H1 (cell line): ENCODE measurements at regions not wholly inside any gene's neighbourhood (a gene's known extent, or its start where the extent isn't known, plus 50 kb on each side); places are given as distances from the start of the nearest gene placed in this dataset.
A peak's percentile ranks its signal among the peaks of the same experiment; 100 is the strongest.

Source experiments
- CTCF ChIA-PET: fragments of 300-600 bp; sonication (Branson Sonifier 250); formaldehyde crosslinking; loops from one replicate; lab custom pipeline; 2021; ENCODE audit not compliant: partially characterized antibody; lab: Charles Lee
- POLR2A ChIA-PET: fragments of 300-600 bp; sonication (Branson Sonifier 250); formaldehyde crosslinking; loops from one replicate; lab custom pipeline; 2021; ENCODE audit warnings: inconsistent platforms; ENCODE audit not compliant: partially characterized antibody; lab: Charles Lee
- DNase-seq, 2 experiments: peaks; one replicate each; pipeline versions ENCODE4 v3.0.0 to v3.0.0-alpha.2; 2010 to 2022; ENCODE audit warnings: low spot score in 2 of 2, low read depth in 1 of 2, mixed read lengths in 1 of 2
- FAIRE-seq: peaks from 2 replicates; lab custom pipeline; 2011; peaks lifted over from hg19 to GRCh38; lab: Jason Lieb, UNC
- H2AFZ ChIP-seq: 2 replicates; pipeline ENCODE4 v1.8.1; 2012; ENCODE audit warnings: low read length, inconsistent platforms
- H2AK5ac ChIP-seq: 2 replicates; pipeline ENCODE4 v1.6.1; 2013; ENCODE audit warnings: low read depth, low read length
- H2BK120ac ChIP-seq: replicated peaks from 2 replicates; pipeline ENCODE3; 2013; ENCODE audit warnings: low read depth, low read length, inconsistent platforms
- H2BK12ac ChIP-seq: 2 replicates; pipeline ENCODE4 v1.6.1; 2013; ENCODE audit warnings: low read depth, low read length
- H2BK15ac ChIP-seq: 2 replicates; pipeline ENCODE4 v1.6.1; 2013; ENCODE audit warnings: low read length
- H2BK20ac ChIP-seq: 2 replicates; pipeline ENCODE4 v1.6.1; 2013; ENCODE audit warnings: low read length
- H2BK5ac ChIP-seq: 2 replicates; pipeline ENCODE4 v1.6.1; 2013; ENCODE audit warnings: low read depth, low read length
- H3K14ac ChIP-seq: 2 replicates; pipeline ENCODE4 v1.6.1; 2013; ENCODE audit warnings: inconsistent platforms; ENCODE audit not compliant: insufficient read length
- H3K18ac ChIP-seq: 2 replicates; pipeline ENCODE4 v1.6.1; 2013; ENCODE audit warnings: low read length; ENCODE audit errors: extremely low read depth
- H3K23ac ChIP-seq: 2 replicates; pipeline ENCODE4 v1.6.1; 2013; ENCODE audit warnings: inconsistent platforms; ENCODE audit not compliant: insufficient read length
- H3K23me2 ChIP-seq: 2 replicates; pipeline ENCODE4 v1.6.1; 2013; ENCODE audit warnings: low read depth, low read length
- H3K27ac ChIP-seq: 2 replicates; pipeline ENCODE4 v1.6.1; 2011; ENCODE audit warnings: low read depth, low read length, inconsistent platforms
- H3K27me3 ChIP-seq, 4 experiments: replicated peaks in 1 of 4; 1 replicate in 1 of 4; 2 replicates in 3 of 4; pipeline versions ENCODE4 v1.6.1 to v1.8.1; 2011 to 2013; ENCODE audit warnings: low read length in 3 of 4, mild to moderate bottlenecking in 3 of 4, inconsistent platforms in 2 of 4, mixed read lengths in 2 of 4, moderate library complexity in 1 of 4; ENCODE audit not compliant: control insufficient read depth in 3 of 4, insufficient read depth in 3 of 4; ENCODE audit errors: extremely low read depth in 1 of 4
- H3K36me3 ChIP-seq, 4 experiments: 2 replicates each; pipeline versions ENCODE4 v1.6.1 to v1.8.1; 2011 to 2013; ENCODE audit warnings: mild to moderate bottlenecking in 4 of 4, low read length in 3 of 4, moderate library complexity in 2 of 4, control low read depth in 1 of 4, inconsistent platforms in 1 of 4; ENCODE audit not compliant: insufficient read depth in 4 of 4, control insufficient read depth in 2 of 4
- H3K4ac ChIP-seq: replicated peaks from 2 replicates; pipeline ENCODE3; 2013; ENCODE audit warnings: low read length, low read depth, mixed read lengths, inconsistent platforms; ENCODE audit not compliant: insufficient read length
- H3K4me1 ChIP-seq, 4 experiments: replicated peaks in 1 of 4; 1 replicate in 1 of 4; 2 replicates in 3 of 4; pipeline versions ENCODE4 v1.6.1 to v1.8.1; 2011 to 2013; ENCODE audit warnings: low read length in 3 of 4, inconsistent platforms in 2 of 4, mixed read lengths in 1 of 4; ENCODE audit not compliant: insufficient read depth in 4 of 4, control insufficient read depth in 3 of 4
- H3K4me2 ChIP-seq, 2 experiments: 2 replicates each; pipeline versions ENCODE4 v1.6.1 to v1.8.1; 2011 to 2013; ENCODE audit warnings: low read depth in 2 of 2, low read length in 2 of 2, control low read depth in 1 of 2, inconsistent platforms in 1 of 2, mild to moderate bottlenecking in 1 of 2; ENCODE audit not compliant: insufficient read depth in 1 of 2
- H3K4me3 ChIP-seq, 4 experiments: fragments of 200-600, 300-600 bp in 1 of 4; sonication (generic), shearing (Covaris generic), sonication (Bioruptor Twin) in 1 of 4; 2 replicates each; pipeline versions ENCODE4 v1.5.1 to v1.8.1; 2011 to 2016; ENCODE audit warnings: low read length in 4 of 4, low read depth in 3 of 4, control low read depth in 2 of 4, inconsistent platforms in 2 of 4, mild to moderate bottlenecking in 2 of 4, mixed read lengths in 1 of 4, moderate library complexity in 1 of 4; ENCODE audit not compliant: insufficient read depth in 2 of 4; ENCODE audit errors: extremely low read depth in 1 of 4
- H3K56ac ChIP-seq: replicated peaks from 2 replicates; pipeline ENCODE3; 2013; ENCODE audit warnings: low read depth, mild to moderate bottlenecking, mixed read lengths, low read length, inconsistent platforms; ENCODE audit not compliant: insufficient read length
- H3K79me1 ChIP-seq: 2 replicates; pipeline ENCODE4 v1.6.1; 2013; ENCODE audit warnings: low read depth, low read length, control low read depth
- H3K79me2 ChIP-seq, 2 experiments: 2 replicates each; pipeline versions ENCODE4 v1.6.1 to v1.8.1; 2012 to 2013; ENCODE audit warnings: low read length in 2 of 2, mild to moderate bottlenecking in 2 of 2, inconsistent platforms in 1 of 2; ENCODE audit not compliant: insufficient read depth in 2 of 2, control insufficient read depth in 1 of 2
- H3K9ac ChIP-seq, 4 experiments: replicated peaks in 1 of 4; 1 replicate in 1 of 4; 2 replicates in 3 of 4; pipeline versions ENCODE4 v1.6.1 to v1.8.1; 2011 to 2013; ENCODE audit warnings: low read depth in 3 of 4, low read length in 3 of 4, control low read depth in 2 of 4, mild to moderate bottlenecking in 2 of 4, moderate library complexity in 2 of 4, inconsistent platforms in 1 of 4; ENCODE audit errors: extremely low read depth in 1 of 4
- H3K9me3 ChIP-seq, 2 experiments: 2 replicates each; pipeline versions ENCODE4 v1.6.1 to v1.8.1; 2012 to 2013; ENCODE audit warnings: mild to moderate bottlenecking in 2 of 2, moderate library complexity in 2 of 2, control low read depth in 1 of 2, inconsistent platforms in 1 of 2, low read depth in 1 of 2, low read length in 1 of 2, mixed read lengths in 1 of 2; ENCODE audit not compliant: insufficient read depth in 2 of 2
- H4K20me1 ChIP-seq, 2 experiments: replicated peaks in 1 of 2; 2 replicates each; pipeline versions ENCODE3 to v1.8.1; 2011 to 2013; ENCODE audit warnings: inconsistent platforms in 2 of 2, low read length in 2 of 2, mild to moderate bottlenecking in 1 of 2; ENCODE audit not compliant: insufficient read depth in 2 of 2, control insufficient read depth in 1 of 2
- H4K5ac ChIP-seq: 2 replicates; pipeline ENCODE4 v1.6.1; 2013; ENCODE audit warnings: low read length, low read depth, mixed read lengths, inconsistent platforms; ENCODE audit not compliant: insufficient read length
- H4K8ac ChIP-seq: 2 replicates; pipeline ENCODE4 v1.8.0; 2013; ENCODE audit warnings: mild to moderate bottlenecking, moderate library complexity, low read length, inconsistent platforms; ENCODE audit not compliant: insufficient read depth; ENCODE audit errors: extremely low read depth
- H4K91ac ChIP-seq: replicated peaks from 2 replicates; pipeline ENCODE3; 2013; ENCODE audit warnings: low read length, mixed read lengths, inconsistent platforms; ENCODE audit not compliant: insufficient read length
- BCL11A ChIP-seq, 2 experiments: IDR thresholded peaks; one replicate each; pipeline ENCODE4 v1.6.1; 2011; ENCODE audit warnings: low read depth in 2 of 2, low read length in 2 of 2, mild to moderate bottlenecking in 2 of 2
- CHD2 ChIP-seq: IDR thresholded peaks from 2 replicates; pipeline ENCODE4 v1.6.1; 2012; ENCODE audit warnings: low read length, improper control_type of control experiment
- HDAC6 ChIP-seq: IDR thresholded peaks from one replicate; pipeline ENCODE4 v1.7.1; 2012; ENCODE audit warnings: low read depth, mild to moderate bottlenecking, inconsistent platforms, low read length, moderate library complexity
- TAF7 ChIP-seq: optimal IDR thresholded peaks from 2 replicates; pipeline ENCODE3; 2011; ENCODE audit warnings: low read depth, mild to moderate bottlenecking, inconsistent platforms, low read length, moderate library complexity, borderline replicate concordance
- TBP ChIP-seq: IDR thresholded peaks from 2 replicates; pipeline ENCODE4 v1.6.1; 2011; ENCODE audit warnings: low read depth, low read length, improper control_type of control experiment
- TCF12 ChIP-seq: IDR thresholded peaks from 2 replicates; pipeline ENCODE4 v1.6.1; 2011; ENCODE audit warnings: low read depth, mild to moderate bottlenecking, low read length
- ZNF274 ChIP-seq: IDR thresholded peaks from 2 replicates; pipeline ENCODE4 v1.7.0; 2012; ENCODE audit warnings: low read length, borderline replicate concordance; ENCODE audit errors: extremely low read depth
- WGBS, 2 experiments: shearing (Covaris generic) in 1 of 2; methylation state at CpG; one replicate each; pipeline versions ENCODE4 v1.1.6 to v1.1.7; 2013 to 2015; ENCODE audit warnings: low lambda C conversion rate in 2 of 2, mixed read lengths in 2 of 2, inconsistent platforms in 1 of 2, low coverage in 1 of 2, missing lambda C conversion rate in 1 of 2; ENCODE audit not compliant: insufficient replicate concordance in 2 of 2, insufficient coverage in 1 of 2, insufficient read length in 1 of 2; ENCODE audit errors: extremely low coverage in 1 of 2, missing lambda C conversion rate in 1 of 2; 5-methylcytosine and 5-hydroxymethylcytosine counted together
- TF ChIP-seq, protein P1 (sequence below): IDR thresholded peaks from 2 replicates; pipeline ENCODE4 v1.6.1; 2012; ENCODE audit warnings: inconsistent platforms

DNA sequence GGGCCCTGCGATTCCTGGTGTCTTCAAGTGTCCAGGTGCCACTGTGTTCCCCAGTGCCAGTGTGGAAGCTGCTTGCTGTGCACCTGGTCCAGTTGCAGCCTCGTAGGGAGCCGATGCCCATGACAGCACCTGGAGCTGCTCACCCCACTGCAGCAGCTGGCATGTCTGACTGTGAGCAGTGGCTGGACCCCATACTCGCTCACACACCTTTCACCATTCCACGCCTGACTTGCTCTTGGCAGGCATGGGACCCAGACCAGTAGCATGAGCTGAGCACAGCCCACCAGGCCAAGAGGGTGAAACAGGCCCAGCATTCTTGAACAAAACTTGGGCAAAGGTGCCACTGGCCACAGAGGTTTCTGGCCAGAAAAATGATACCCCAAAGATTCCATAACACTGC is 124.5 kb upstream of the THY1 start:
- Histone ChIP-seq H2BK12ac (no peak overlapping the region), H3K4me2 (no peak overlapping the region), H3K4ac (no peak overlapping the region), H2AK5ac (0 out of 2 replicates have a peak overlapping the region, but pooled peaks have one; percentile 9), H2BK20ac (no peak overlapping the region), H3K9ac (no peak overlapping the region), H4K5ac (no peak overlapping the region), H3K14ac (no peak overlapping the region), H3K23ac (no peak overlapping the region), H2BK15ac (0 out of 2 replicates have a peak overlapping the region, but pooled peaks have one; percentile 29), H2BK5ac (no peak overlapping the region), H3K79me1 (no peaks in the 10 kb centered on the region), H3K56ac (no peak overlapping the region), H3K4me3 (no peak overlapping the region), H3K27me3 (no peaks in the 10 kb centered on the region; a peak in 1 of 7 replicates), H3K36me3 (no peaks in the 10 kb centered on the region), H2BK120ac (no peak overlapping the region), H2AFZ (no peak overlapping the region), H3K27ac (no peak overlapping the region), H3K9me3 (0 out of 4 replicates have a peak, but pooled peaks cover 0 to 6% of the 10 kb centered on the region in 2 experiments), H3K23me2 (no peaks in the 10 kb centered on the region), H3K4me1 (no peaks in the 10 kb centered on the region; a peak in 1 of 7 replicates), H4K8ac (no peak overlapping the region), H3K79me2 (no peaks in the 10 kb centered on the region), H4K20me1 (no peaks in the 10 kb centered on the region), H3K18ac (no peak overlapping the region), H4K91ac (no peak overlapping the region)
- no peak for TF ChIP-seq CHD2
- TF ChIP-seq TAF7: no peak
- TF ChIP-seq HDAC6: no peak
- TF ChIP-seq TBP: no peak
- no peak for TF ChIP-seq BCL11A (IDR thresholded peaks at IDR 0.05; ENCODE audit: low read depth in 2 of 2, low read length in 2 of 2)
- TF ChIP-seq TCF12: no peak
- TF ChIP-seq ZNF274: no peak
- TF ChIP-seq, protein P1, sequence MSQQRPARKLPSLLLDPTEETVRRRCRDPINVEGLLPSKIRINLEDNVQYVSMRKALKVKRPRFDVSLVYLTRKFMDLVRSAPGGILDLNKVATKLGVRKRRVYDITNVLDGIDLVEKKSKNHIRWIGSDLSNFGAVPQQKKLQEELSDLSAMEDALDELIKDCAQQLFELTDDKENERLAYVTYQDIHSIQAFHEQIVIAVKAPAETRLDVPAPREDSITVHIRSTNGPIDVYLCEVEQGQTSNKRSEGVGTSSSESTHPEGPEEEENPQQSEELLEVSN: no peak
- ChIA-PET POLR2A (no interaction called here), CTCF (interaction anchor here (0.6 to 3.1 kb wide), 18 partner anchors 10 to 758 kb away, joined by 3 to 23 read pairs (median 4); no protein-coding TSS in a partner anchor)
- WGBS, 2 experiments: 77% methylated on average over 5 of the region's 5 CpGs; no CpG with 5 or more reads in 1 of the 2 experiments
- DNase-seq (peak in 1 of 2 experiments; percentile 26), FAIRE-seq (no peak)
